Mesenchymal stem cell (in vitro differentiated cells and primary cell): ENCODE measurements at regions not wholly inside any gene's neighbourhood (a gene's known extent, or its start where the extent isn't known, plus 50 kb on each side); places are given as distances from the start of the nearest gene placed in this dataset.

ENCODE experiments used
- DNase-seq: peaks from one replicate; pipeline ENCODE4 v3.0.0-alpha.2; 2013
- H2AFZ ChIP-seq: one replicate; pipeline ENCODE4 v1.6.1; 2013; ENCODE audit warnings: low read depth, mild to moderate bottlenecking, control low read depth, inconsistent platforms, low read length, moderate library complexity
- H2AK5ac ChIP-seq: 2 replicates; pipeline ENCODE4 v1.6.1; 2013; ENCODE audit warnings: low read length, moderate library complexity, mild to moderate bottlenecking, inconsistent platforms; ENCODE audit not compliant: severe bottlenecking
- H2BK120ac ChIP-seq: one replicate; pipeline ENCODE4 v1.6.1; 2013; ENCODE audit warnings: low read depth, mild to moderate bottlenecking, inconsistent platforms, low read length, moderate library complexity
- H2BK12ac ChIP-seq, 2 experiments: one replicate each; pipeline ENCODE4 v1.6.1; 2013; ENCODE audit warnings: inconsistent platforms in 2 of 2, low read length in 2 of 2, mild to moderate bottlenecking in 2 of 2, moderate library complexity in 2 of 2, control low read depth in 1 of 2
- H2BK15ac ChIP-seq: one replicate; pipeline ENCODE4 v1.6.1; 2013; ENCODE audit warnings: mild to moderate bottlenecking, low read depth, inconsistent platforms; ENCODE audit not compliant: poor library complexity, severe bottlenecking
- H2BK5ac ChIP-seq: 2 replicates; pipeline ENCODE4 v1.6.1; 2013; ENCODE audit warnings: low read depth, mild to moderate bottlenecking, low read length, control low read depth, inconsistent platforms; ENCODE audit not compliant: poor library complexity, severe bottlenecking
- H3K14ac ChIP-seq, 2 experiments: one replicate each; pipeline ENCODE4 v1.6.1; 2013; ENCODE audit warnings: inconsistent platforms in 2 of 2, low read length in 2 of 2, control low read depth in 1 of 2, mild to moderate bottlenecking in 1 of 2, moderate library complexity in 1 of 2
- H3K18ac ChIP-seq, 2 experiments: one replicate each; pipeline ENCODE4 v1.6.1; 2013; ENCODE audit warnings: inconsistent platforms in 2 of 2, low read length in 2 of 2, control low read depth in 1 of 2, low read depth in 1 of 2, mild to moderate bottlenecking in 1 of 2
- H3K23ac ChIP-seq, 2 experiments: one replicate each; pipeline ENCODE4 v1.6.1; 2013; ENCODE audit warnings: inconsistent platforms in 2 of 2, low read length in 2 of 2, mild to moderate bottlenecking in 2 of 2, moderate library complexity in 2 of 2, control low read depth in 1 of 2
- H3K27ac ChIP-seq: 2 replicates; pipeline ENCODE4 v1.5.1; 2013; ENCODE audit warnings: mild to moderate bottlenecking, moderate library complexity, low read length, control low read depth, inconsistent platforms; ENCODE audit not compliant: poor library complexity, severe bottlenecking
- H3K27me3 ChIP-seq, 2 experiments: 2 replicates each; pipeline versions ENCODE4 v1.6.1 to v1.7.0; 2013; ENCODE audit warnings: low read length in 2 of 2, mild to moderate bottlenecking in 2 of 2, moderate library complexity in 2 of 2, control low read depth in 1 of 2, inconsistent platforms in 1 of 2; ENCODE audit not compliant: control insufficient read depth in 1 of 2, insufficient read depth in 1 of 2
- H3K36me3 ChIP-seq, 2 experiments: 2 replicates each; pipeline versions ENCODE4 v1.6.1 to v1.7.0; 2013; ENCODE audit warnings: low read length in 2 of 2, control low read depth in 1 of 2, inconsistent platforms in 1 of 2, low read depth in 1 of 2, mild to moderate bottlenecking in 1 of 2; ENCODE audit not compliant: insufficient read depth in 2 of 2, control insufficient read depth in 1 of 2
- H3K4ac ChIP-seq, 2 experiments: one replicate each; pipeline ENCODE4 v1.6.1; 2013; ENCODE audit warnings: inconsistent platforms in 2 of 2, low read length in 2 of 2, mild to moderate bottlenecking in 2 of 2, moderate library complexity in 2 of 2, control low read depth in 1 of 2, low read depth in 1 of 2
- H3K4me1 ChIP-seq: 2 replicates; pipeline ENCODE4 v1.6.1; 2013; ENCODE audit warnings: low read depth, low read length, control low read depth; ENCODE audit not compliant: control insufficient read depth, insufficient read depth
- H3K4me2 ChIP-seq: 2 replicates; pipeline ENCODE4 v1.6.1; 2013; ENCODE audit warnings: low read length, mild to moderate bottlenecking, inconsistent platforms; ENCODE audit not compliant: poor library complexity, severe bottlenecking
- H3K4me3 ChIP-seq, 2 experiments: 2 replicates each; pipeline versions ENCODE4 v1.5.1 to v1.7.0; 2013; ENCODE audit warnings: low read length in 2 of 2, mild to moderate bottlenecking in 2 of 2, control low read depth in 1 of 2, low read depth in 1 of 2; ENCODE audit not compliant: insufficient read depth in 1 of 2
- H3K79me1 ChIP-seq: replicated peaks from 2 replicates; pipeline ENCODE4 v1.6.1; 2013; ENCODE audit warnings: mild to moderate bottlenecking, control low read depth, low read length, inconsistent platforms; ENCODE audit not compliant: poor library complexity, severe bottlenecking
- H3K9ac ChIP-seq: 2 replicates; pipeline ENCODE4 v1.7.0; 2013; ENCODE audit warnings: mild to moderate bottlenecking, low read length, moderate library complexity
- H3K9me3 ChIP-seq: 2 replicates; pipeline ENCODE4 v1.7.0; 2013; ENCODE audit warnings: mild to moderate bottlenecking, low read length; ENCODE audit not compliant: control insufficient read depth
- H4K8ac ChIP-seq: one replicate; pipeline ENCODE4 v1.6.1; 2013; ENCODE audit warnings: inconsistent platforms, mild to moderate bottlenecking, low read length, moderate library complexity
- H4K91ac ChIP-seq: one replicate; pipeline ENCODE4 v1.6.1; 2013; ENCODE audit warnings: mild to moderate bottlenecking, low read length, inconsistent platforms
- WGBS: methylation state at CpG from one replicate; pipeline ENCODE4 v1.1.7; 2013; ENCODE audit warnings: mixed read lengths; 5-methylcytosine and 5-hydroxymethylcytosine counted together

GRCh38 chr12:59191372-59191771 lies 271.1 kb upstream of the LRIG3 start:
- Histone ChIP-seq H3K27me3 (no peaks in the 10 kb centered on the region), H2BK12ac (no peak overlapping the region), H3K9ac (no peak overlapping the region), H2BK15ac (no peak overlapping the region), H2AFZ (no peak overlapping the region), H3K4me3 (no peak overlapping the region), H3K9me3 (no peaks in the 10 kb centered on the region), H4K8ac (no peak overlapping the region), H3K4ac (no peak overlapping the region), H3K4me1 (no peaks in the 10 kb centered on the region), H2BK120ac (no peak overlapping the region), H3K36me3 (no peaks in the 10 kb centered on the region), H2BK5ac (no peak overlapping the region), H3K79me1 (no peaks in the 10 kb centered on the region), H3K14ac (no peak overlapping the region), H3K4me2 (no peak overlapping the region), H4K91ac (no peak overlapping the region), H3K23ac (no peak overlapping the region), H3K27ac (no peak overlapping the region), H3K18ac (no peak overlapping the region), H2AK5ac (no peak overlapping the region)
- WGBS: 100% methylated on average over 1 of the region's 1 CpG
- no peak for DNase-seq

GRCh38 chr12:59186451-59186850 lies 266.1 kb upstream of the LRIG3 start:
- H2BK5ac ChIP-seq: no peak overlapping the region
- no peak overlapping the region for H2BK12ac ChIP-seq
- no peak for DNase-seq
- H3K4ac ChIP-seq: no peak overlapping the region
- no peaks in the 10 kb centered on the region for H3K4me1 ChIP-seq
- H3K36me3 ChIP-seq: no peaks in the 10 kb centered on the region
- no peak overlapping the region for H2AK5ac ChIP-seq
- H2BK120ac ChIP-seq: no peak overlapping the region
- no peak overlapping the region for H4K8ac ChIP-seq
- no peaks in the 10 kb centered on the region for H3K79me1 ChIP-seq
- no peak overlapping the region for H3K4me3 ChIP-seq
- no peak overlapping the region for H3K9ac ChIP-seq
- 96% methylated on average over 3 of the region's 3 CpGs for WGBS
- no peak overlapping the region for H3K18ac ChIP-seq
- H2BK15ac ChIP-seq: no peak overlapping the region
- H3K27ac ChIP-seq: no peak overlapping the region
- H3K27me3 ChIP-seq: no peaks in the 10 kb centered on the region
- H4K91ac ChIP-seq: no peak overlapping the region
- H3K23ac ChIP-seq: no peak overlapping the region
- H2AFZ ChIP-seq: no peak overlapping the region
- no peak overlapping the region for H3K4me2 ChIP-seq
- no peaks in the 10 kb centered on the region for H3K9me3 ChIP-seq
- no peak overlapping the region for H3K14ac ChIP-seq

- H3K4me2 ChIP-seq: no peak overlapping the region
- no peak overlapping the region for H2BK15ac ChIP-seq
- no peak overlapping the region for H4K8ac ChIP-seq
- WGBS: 78% methylated on average over 2 of the region's 4 CpGs
- H2BK5ac ChIP-seq: no peak overlapping the region
- no peaks in the 10 kb centered on the region for H3K36me3 ChIP-seq
- no peak overlapping the region for H3K18ac ChIP-seq
- no peaks in the 10 kb centered on the region for H3K27me3 ChIP-seq
- no peak overlapping the region for H3K9ac ChIP-seq
- DNase-seq: no peak
- no peak overlapping the region for H3K4me3 ChIP-seq
- H2BK12ac ChIP-seq: no peak overlapping the region
- no peaks in the 10 kb centered on the region for H3K9me3 ChIP-seq
- no peak overlapping the region for H3K4ac ChIP-seq
- H3K79me1 ChIP-seq: no peaks in the 10 kb centered on the region
- no peak overlapping the region for H4K91ac ChIP-seq
- H2AFZ ChIP-seq: no peak overlapping the region
- H3K27ac ChIP-seq: no peak overlapping the region
- no peak overlapping the region for H3K23ac ChIP-seq
- H2BK120ac ChIP-seq: no peak overlapping the region
- H2AK5ac ChIP-seq: no peak overlapping the region
- no peak overlapping the region for H3K14ac ChIP-seq
- no peaks in the 10 kb centered on the region for H3K4me1 ChIP-seq
These were observed 265.0 kb upstream of the LRIG3 start for GRCh38 chr12:59185295-59185694.

GRCh38 chr12:59182658-59183455 lies 262.6 kb upstream of the LRIG3 start:
- Histone ChIP-seq H3K27me3 (no peaks in the 10 kb centered on the region), H2BK120ac (no peak overlapping the region), H3K4me2 (no peak overlapping the region), H3K4me3 (no peak overlapping the region), H3K23ac (no peak overlapping the region), H3K9me3 (no peaks in the 10 kb centered on the region), H2BK12ac (no peak overlapping the region), H2BK15ac (no peak overlapping the region), H2BK5ac (no peak overlapping the region), H4K91ac (no peak overlapping the region), H4K8ac (no peak overlapping the region), H2AK5ac (no peak overlapping the region), H3K9ac (no peak overlapping the region), H2AFZ (no peak overlapping the region), H3K27ac (no peak overlapping the region), H3K4me1 (no peaks in the 10 kb centered on the region), H3K4ac (no peak overlapping the region), H3K14ac (no peak overlapping the region), H3K18ac (no peak overlapping the region), H3K79me1 (no peaks in the 10 kb centered on the region), H3K36me3 (no peaks in the 10 kb centered on the region)
- WGBS: 85% methylated on average over 3 of the region's 3 CpGs
- DNase-seq: no peak
